ENCODE measurements at regions not wholly inside any gene's neighbourhood (a gene's known extent, or its start where the extent isn't known, plus 50 kb on each side); places are given as distances from the start of the nearest gene placed in this dataset.
A peak's percentile ranks its signal among the peaks of the same experiment; 100 is the strongest.

DNA sequence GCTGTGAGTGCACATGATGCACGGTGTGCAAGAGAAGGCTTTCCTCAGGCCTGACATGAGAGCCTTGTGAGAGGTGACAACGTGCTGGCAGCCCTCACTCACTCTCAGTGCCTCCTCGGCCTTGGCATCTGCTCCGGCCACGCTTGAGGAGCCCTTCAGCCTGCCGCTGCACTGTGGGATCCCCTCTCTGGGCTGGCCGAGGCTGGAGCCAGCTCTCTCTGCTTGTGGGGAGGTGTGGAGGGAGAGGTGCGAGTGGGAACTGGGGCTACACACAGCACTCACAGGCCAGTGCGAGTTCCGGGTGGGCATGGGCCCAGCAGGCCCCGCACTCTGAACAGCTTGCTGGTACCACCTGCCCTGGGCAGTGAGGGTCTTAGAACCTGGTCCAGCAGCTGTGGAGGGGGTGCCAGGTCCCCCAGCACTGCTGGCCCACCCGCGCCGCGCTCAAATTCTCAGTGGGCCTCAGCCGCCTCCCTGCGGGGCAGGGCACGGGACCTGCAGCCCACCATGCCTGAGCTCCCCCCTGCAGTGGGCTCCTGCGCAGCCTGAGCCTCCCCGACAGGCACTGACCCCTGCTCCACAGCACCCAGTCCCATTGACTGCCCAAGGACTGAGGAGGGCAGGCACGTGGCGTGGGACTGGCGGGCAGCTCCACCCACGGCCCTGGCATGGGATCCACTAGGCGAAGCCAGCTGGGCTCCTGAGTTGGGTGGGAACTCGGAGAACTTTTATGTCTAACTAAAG is 74.9 kb upstream of the BMP5 start:
- Histone ChIP-seq H3K4me1 (ENCODE audit: insufficient read depth) (0 out of 2 replicates have a peak, but pooled peaks cover 6% of the 10 kb centered on the region), H4K20me1 (ENCODE audit: insufficient read depth) (no peaks in the 10 kb centered on the region), H3K9ac (no peak overlapping the region), H3K4me3 (no peak overlapping the region), H2AFZ (no peak overlapping the region), H3K79me2 (ENCODE audit: insufficient read depth) (no peaks in the 10 kb centered on the region), H3K9me2 (ENCODE audit: insufficient read depth) (no peaks in the 10 kb centered on the region), H3K9me3 (ENCODE audit: low read depth) (no peaks in the 10 kb centered on the region), H3K27ac (no peak overlapping the region), H3F3A (ENCODE audit: insufficient read depth) (no peaks in the 10 kb centered on the region), H3K36me3 (ENCODE audit: low read depth) (no peaks in the 10 kb centered on the region), H3K4me2 (ENCODE audit: unreplicated experiment) (no peak overlapping the region), H3K27me3 (replicated peaks; ENCODE audit: insufficient read depth) (no peaks in the 10 kb centered on the region)
- TF ChIP-seq EZH2 (IDR thresholded peaks at IDR 0.05; ENCODE audit: insufficient read depth, poor library complexity, severe bottlenecking) (no peak), EZH2phosphoT487 (IDR thresholded peaks at IDR 0.05; ENCODE audit: insufficient read depth, low read depth) (no peak)
- DNase-seq, result no peak
- in situ Hi-C loops (cut with MboI), result no loop called here
- WGBS, 2 experiments (ENCODE audit: low coverage in 1 of 2, low lambda C conversion rate in 2 of 2, missing lambda C conversion rate in 2 of 2), result 89 to 90% methylated on average over 24 to 26 of the region's 26 CpGs

DNA sequence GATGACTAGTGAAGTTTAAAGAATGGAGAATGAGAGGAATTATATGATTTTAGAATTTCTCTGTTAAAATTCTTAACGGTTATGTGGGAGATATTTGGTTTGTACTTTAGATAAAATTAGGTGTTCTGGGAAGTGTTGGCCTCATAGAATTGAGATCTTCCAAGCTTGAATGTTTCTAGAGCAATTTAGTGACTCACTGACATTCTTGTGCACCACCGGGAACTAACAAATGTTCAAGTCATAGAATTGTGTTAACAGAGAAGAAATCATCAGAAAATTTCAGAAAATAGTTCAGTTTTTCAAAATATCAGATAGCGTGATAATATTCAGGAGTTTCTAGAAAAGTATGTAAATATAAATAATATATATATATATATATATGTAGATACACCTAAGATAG is 67.9 kb upstream of the BMP5 start:
- no peak for TF ChIP-seq EZH2phosphoT487 (IDR thresholded peaks at IDR 0.05; ENCODE audit: insufficient read depth, low read depth)
- no peak for TF ChIP-seq EZH2 (IDR thresholded peaks at IDR 0.05; ENCODE audit: insufficient read depth, poor library complexity, severe bottlenecking)

DNA sequence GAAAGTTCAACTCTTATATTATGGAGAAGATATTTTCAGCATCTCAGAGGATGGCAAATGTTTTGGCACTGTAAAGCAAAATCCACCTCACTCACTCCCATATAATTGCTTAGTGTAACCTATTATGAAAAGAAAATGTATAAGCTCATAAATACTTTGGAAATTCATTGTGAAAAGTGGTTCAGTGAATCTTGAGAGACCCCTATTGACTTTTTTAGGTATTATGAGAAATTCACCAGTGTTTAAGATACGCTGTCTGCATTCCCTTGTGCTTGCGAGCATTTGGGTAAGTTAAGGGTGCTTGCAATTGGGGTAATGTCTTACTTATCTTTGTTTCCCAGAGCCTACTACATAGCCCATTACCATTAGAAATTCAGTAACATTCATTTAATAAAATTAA is 66.3 kb upstream of the BMP5 start:
- no peaks in the 10 kb centered on the region for H3K9me3 ChIP-seq (ENCODE audit: low read depth)
- H3F3A ChIP-seq (ENCODE audit: insufficient read depth), result peaks cover 4% of the 10 kb centered on the region; the same call in 1 of the 2 replicates
- peak; percentile 6 for DNase-seq
- in situ Hi-C loops (cut with MboI), result no loop called here
- no peaks in the 10 kb centered on the region for H3K27me3 ChIP-seq (replicated peaks; ENCODE audit: insufficient read depth)
- no peak overlapping the region for H3K4me2 ChIP-seq (ENCODE audit: unreplicated experiment)
- H3K36me3 ChIP-seq (ENCODE audit: low read depth), result no peaks in the 10 kb centered on the region
- peaks cover 11% of the 10 kb centered on the region for H3K4me1 ChIP-seq (ENCODE audit: insufficient read depth)
- TF ChIP-seq EZH2phosphoT487 (IDR thresholded peaks at IDR 0.05; ENCODE audit: insufficient read depth, low read depth) (no peak), EZH2 (IDR thresholded peaks at IDR 0.05; ENCODE audit: insufficient read depth, poor library complexity, severe bottlenecking) (no peak)
- H3K4me3 ChIP-seq, result no peak overlapping the region
- H3K9me2 ChIP-seq (ENCODE audit: insufficient read depth), result no peaks in the 10 kb centered on the region
- no peak overlapping the region for H3K27ac ChIP-seq
- no peaks in the 10 kb centered on the region for H4K20me1 ChIP-seq (ENCODE audit: insufficient read depth)
- no peak overlapping the region for H3K9ac ChIP-seq
- no peak overlapping the region for H2AFZ ChIP-seq
- WGBS, 2 experiments (ENCODE audit: low coverage in 1 of 2, low lambda C conversion rate in 2 of 2, missing lambda C conversion rate in 2 of 2), result 95% methylated on average over 2 of the region's 2 CpGs
- no peaks in the 10 kb centered on the region for H3K79me2 ChIP-seq (ENCODE audit: insufficient read depth)

More for the DNA sequence above, 67.9 kb upstream of the BMP5 start:
- H3K27me3 ChIP-seq (replicated peaks; ENCODE audit: insufficient read depth), result no peaks in the 10 kb centered on the region
- 3 to 8% methylated on average over 3 of the region's 3 CpGs for WGBS, 2 experiments (ENCODE audit: low coverage in 1 of 2, low lambda C conversion rate in 2 of 2, missing lambda C conversion rate in 2 of 2)
- H2AFZ ChIP-seq, result no peak overlapping the region; the same call in 1 of the 2 replicates
- no peaks in the 10 kb centered on the region for H4K20me1 ChIP-seq (ENCODE audit: insufficient read depth)
- no peaks in the 10 kb centered on the region for H3K36me3 ChIP-seq (ENCODE audit: low read depth)
- H3F3A ChIP-seq (ENCODE audit: insufficient read depth), result peaks cover 4% of the 10 kb centered on the region; the same call in 1 of the 2 replicates
- peaks cover 11% of the 10 kb centered on the region for H3K4me1 ChIP-seq (ENCODE audit: insufficient read depth)
- in situ Hi-C loops (cut with MboI), result no loop called here
- peak; percentile 77 for DNase-seq
- H3K79me2 ChIP-seq (ENCODE audit: insufficient read depth), result no peaks in the 10 kb centered on the region
- H3K27ac ChIP-seq, result 0 out of 2 replicates have a peak overlapping the region, but pooled peaks have one; percentile 20
- H3K9me2 ChIP-seq (ENCODE audit: insufficient read depth), result no peaks in the 10 kb centered on the region
- no peaks in the 10 kb centered on the region for H3K9me3 ChIP-seq (ENCODE audit: low read depth)
- no peak overlapping the region for H3K9ac ChIP-seq
- H3K4me3 ChIP-seq, result 0 out of 2 replicates have a peak overlapping the region, but pooled peaks have one; percentile 26
- peak overlapping the region; percentile 66 for H3K4me2 ChIP-seq (ENCODE audit: unreplicated experiment)

DNA sequence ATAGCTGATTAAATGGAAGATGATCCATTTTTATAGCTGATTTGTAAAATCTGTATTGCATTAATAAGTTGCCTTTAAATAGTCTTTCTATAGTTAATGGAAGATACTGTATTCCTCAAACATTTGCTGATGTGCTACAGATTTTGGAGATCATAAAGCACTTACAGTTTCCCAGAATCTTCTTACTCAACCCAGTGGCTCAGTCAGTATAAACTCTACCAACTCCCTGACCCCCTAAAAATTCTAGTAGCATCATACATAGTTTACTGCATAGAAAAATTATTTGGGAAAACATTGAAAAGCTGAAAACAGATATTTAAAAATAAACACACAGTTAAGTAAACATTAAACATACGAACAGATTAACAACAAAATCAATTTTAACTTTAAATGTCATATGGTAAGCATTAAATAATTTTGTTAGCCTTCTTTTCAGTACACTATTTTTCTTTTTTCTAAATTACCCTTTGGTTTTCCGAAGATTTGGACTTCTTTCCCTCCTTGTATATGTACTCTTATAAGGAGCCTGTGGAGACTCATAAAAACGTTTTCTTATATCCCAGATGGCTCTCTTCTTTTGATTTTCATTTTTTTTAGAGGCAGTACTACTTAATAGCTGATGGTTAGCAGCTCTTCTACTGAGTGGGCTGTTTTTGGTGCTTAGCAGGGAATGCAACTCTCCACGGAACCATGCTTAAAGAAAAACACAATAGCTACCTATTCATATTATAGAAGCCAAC is 62.7 kb upstream of the BMP5 start:
- Histone ChIP-seq H4K20me1 (ENCODE audit: insufficient read depth) (no peaks in the 10 kb centered on the region), H3K36me3 (ENCODE audit: low read depth) (no peaks in the 10 kb centered on the region), H2AFZ (no peak overlapping the region), H3K27me3 (replicated peaks; ENCODE audit: insufficient read depth) (no peaks in the 10 kb centered on the region), H3K4me3 (no peak overlapping the region), H3K9me2 (ENCODE audit: insufficient read depth) (no peaks in the 10 kb centered on the region), H3K4me2 (ENCODE audit: unreplicated experiment) (no peak overlapping the region), H3K27ac (no peak overlapping the region), H3F3A (ENCODE audit: insufficient read depth) (peaks cover 2% of the 10 kb centered on the region; the same call in 1 of the 2 replicates), H3K79me2 (ENCODE audit: insufficient read depth) (no peaks in the 10 kb centered on the region), H3K9ac (no peak overlapping the region), H3K9me3 (ENCODE audit: low read depth) (no peaks in the 10 kb centered on the region), H3K4me1 (ENCODE audit: insufficient read depth) (peaks cover 4% of the 10 kb centered on the region)
- WGBS, 2 experiments (ENCODE audit: low coverage in 1 of 2, low lambda C conversion rate in 2 of 2, missing lambda C conversion rate in 2 of 2), result 30 to 38% methylated on average over 4 of the region's 4 CpGs
- DNase-seq, result no peak
- TF ChIP-seq EZH2phosphoT487 (IDR thresholded peaks at IDR 0.05; ENCODE audit: insufficient read depth, low read depth) (no peak), EZH2 (IDR thresholded peaks at IDR 0.05; ENCODE audit: insufficient read depth, poor library complexity, severe bottlenecking) (no peak)
- in situ Hi-C loops (cut with MboI), result no loop called here

Measured in GM23248 (cell line).